ENCODE measurements at regions not wholly inside any gene's neighbourhood (a gene's known extent, or its start where the extent isn't known, plus 50 kb on each side); places are given as distances from the start of the nearest gene placed in this dataset.

DNA sequence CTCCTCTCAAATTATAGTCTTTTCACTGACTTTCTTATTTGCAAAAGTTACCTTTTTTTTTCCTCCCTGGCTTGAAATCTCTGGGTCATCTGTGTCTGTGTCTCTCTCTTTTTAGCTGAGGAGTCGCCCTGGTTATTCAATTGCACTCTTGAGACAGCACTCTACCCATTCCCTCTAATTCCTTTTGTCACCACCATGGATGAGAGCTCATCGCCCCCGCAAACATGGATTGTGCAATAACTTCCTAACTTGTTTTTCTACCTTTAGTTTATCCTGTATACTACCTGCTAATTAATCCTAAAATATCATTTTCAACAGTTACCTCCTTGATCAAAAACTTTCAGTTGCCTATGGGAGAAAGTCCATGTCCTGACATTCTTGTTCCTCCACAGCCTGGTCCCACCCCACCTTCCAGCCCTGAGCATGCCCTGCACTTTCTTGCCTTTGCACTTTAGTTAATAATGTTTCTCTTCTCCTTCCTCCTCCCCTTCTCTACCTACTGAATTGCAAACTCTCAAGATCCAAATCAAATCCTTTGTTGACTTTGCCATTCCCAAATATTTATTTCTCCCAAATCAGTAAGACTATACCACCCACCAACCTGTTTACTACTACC lies 110.4 kb upstream of the MAGI3 start:
- Mint-ChIP-seq H3K4me3 (ENCODE audit: unreplicated experiment) (no peak overlapping the region), H3K27ac (ENCODE audit: unreplicated experiment) (no peak overlapping the region), H3K9me3 (ENCODE audit: unreplicated experiment) (no peaks in the 10 kb centered on the region), H3K36me3 (ENCODE audit: low read depth, unreplicated experiment) (no peaks in the 10 kb centered on the region), H3K27me3 (ENCODE audit: low read depth, unreplicated experiment) (peaks cover 11% of the 10 kb centered on the region), H3K4me1 (ENCODE audit: low read depth, unreplicated experiment) (no peaks in the 10 kb centered on the region)
- Histone ChIP-seq H3K79me2 (ENCODE audit: insufficient read depth, low read length) (no peaks in the 10 kb centered on the region), H3K9ac (ENCODE audit: low read length) (no peak overlapping the region), H3K36me3 (ENCODE audit: insufficient read depth, low read length) (no peaks in the 10 kb centered on the region), H3K9me3 (ENCODE audit: insufficient read depth, low read depth, low read length) (no peaks in the 10 kb centered on the region), H3K4me2 (ENCODE audit: low read length) (no peak overlapping the region), H3K27me3 (ENCODE audit: insufficient read depth, low read length) (no peaks in the 10 kb centered on the region), H3K27ac (ENCODE audit: low read depth, low read length) (no peak overlapping the region), H4K20me1 (ENCODE audit: insufficient read depth, low read length) (no peaks in the 10 kb centered on the region), H2AFZ (ENCODE audit: low read depth, low read length) (no peak overlapping the region), H3K4me1 (ENCODE audit: insufficient read depth, low read length) (no peaks in the 10 kb centered on the region), H3K4me3 (ENCODE audit: insufficient read depth, low read depth, low read length) (no peak overlapping the region)
- FAIRE-seq (no peak), DNase-seq (ENCODE audit: low read depth) (no peak)
- TF ChIP-seq, protein P1, sequence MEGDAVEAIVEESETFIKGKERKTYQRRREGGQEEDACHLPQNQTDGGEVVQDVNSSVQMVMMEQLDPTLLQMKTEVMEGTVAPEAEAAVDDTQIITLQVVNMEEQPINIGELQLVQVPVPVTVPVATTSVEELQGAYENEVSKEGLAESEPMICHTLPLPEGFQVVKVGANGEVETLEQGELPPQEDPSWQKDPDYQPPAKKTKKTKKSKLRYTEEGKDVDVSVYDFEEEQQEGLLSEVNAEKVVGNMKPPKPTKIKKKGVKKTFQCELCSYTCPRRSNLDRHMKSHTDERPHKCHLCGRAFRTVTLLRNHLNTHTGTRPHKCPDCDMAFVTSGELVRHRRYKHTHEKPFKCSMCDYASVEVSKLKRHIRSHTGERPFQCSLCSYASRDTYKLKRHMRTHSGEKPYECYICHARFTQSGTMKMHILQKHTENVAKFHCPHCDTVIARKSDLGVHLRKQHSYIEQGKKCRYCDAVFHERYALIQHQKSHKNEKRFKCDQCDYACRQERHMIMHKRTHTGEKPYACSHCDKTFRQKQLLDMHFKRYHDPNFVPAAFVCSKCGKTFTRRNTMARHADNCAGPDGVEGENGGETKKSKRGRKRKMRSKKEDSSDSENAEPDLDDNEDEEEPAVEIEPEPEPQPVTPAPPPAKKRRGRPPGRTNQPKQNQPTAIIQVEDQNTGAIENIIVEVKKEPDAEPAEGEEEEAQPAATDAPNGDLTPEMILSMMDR (IDR thresholded peaks at IDR 0.05; ENCODE audit: insufficient read depth, low read depth, low read length): no peak
- no peak for TF ChIP-seq EZH2 (IDR thresholded peaks at IDR 0.05; ENCODE audit: insufficient read depth, low read length)

DNA sequence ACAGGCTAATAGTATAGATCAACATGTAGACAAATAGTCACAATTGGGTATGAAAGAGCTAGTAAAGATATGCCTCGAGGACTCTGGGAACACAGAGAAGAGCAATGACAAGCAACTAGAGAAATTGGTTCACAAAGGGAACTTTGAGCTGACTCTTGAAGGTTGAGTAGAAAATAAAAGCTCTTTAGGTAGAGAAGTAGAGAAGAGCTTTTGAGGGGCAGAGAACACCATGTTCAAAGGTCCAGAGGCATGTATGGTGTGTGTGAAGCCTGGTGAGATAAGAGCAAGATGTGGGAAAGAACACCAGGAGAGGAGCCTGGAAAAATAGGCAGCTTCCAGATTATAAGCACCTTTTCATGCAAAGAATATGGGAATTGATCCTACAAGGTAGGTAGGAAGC lies 109.7 kb upstream of the MAGI3 start:
- Mint-ChIP-seq H3K27ac (ENCODE audit: unreplicated experiment) (no peak overlapping the region), H3K36me3 (ENCODE audit: low read depth, unreplicated experiment) (no peaks in the 10 kb centered on the region), H3K4me3 (ENCODE audit: unreplicated experiment) (no peak overlapping the region), H3K27me3 (ENCODE audit: low read depth, unreplicated experiment) (peaks cover 11% of the 10 kb centered on the region), H3K9me3 (ENCODE audit: unreplicated experiment) (no peaks in the 10 kb centered on the region), H3K4me1 (ENCODE audit: low read depth, unreplicated experiment) (no peaks in the 10 kb centered on the region)
- no peaks in the 10 kb centered on the region for H3K36me3 ChIP-seq (ENCODE audit: insufficient read depth, low read length)
- DNase-seq (ENCODE audit: low read depth): no peak
- no peaks in the 10 kb centered on the region for H4K20me1 ChIP-seq (ENCODE audit: insufficient read depth, low read length)
- no peaks in the 10 kb centered on the region for H3K79me2 ChIP-seq (ENCODE audit: insufficient read depth, low read length)
- H2AFZ ChIP-seq (ENCODE audit: low read depth, low read length): no peak overlapping the region
- no peak overlapping the region for H3K4me3 ChIP-seq (ENCODE audit: insufficient read depth, low read depth, low read length)
- H3K9ac ChIP-seq (ENCODE audit: low read length): no peak overlapping the region
- no peak overlapping the region for H3K4me2 ChIP-seq (ENCODE audit: low read length)
- no peak for FAIRE-seq
- H3K27ac ChIP-seq (ENCODE audit: low read depth, low read length): no peak overlapping the region
- no peaks in the 10 kb centered on the region for H3K4me1 ChIP-seq (ENCODE audit: insufficient read depth, low read length)
- no peaks in the 10 kb centered on the region for H3K9me3 ChIP-seq (ENCODE audit: insufficient read depth, low read depth, low read length)
- TF ChIP-seq, protein P1 (IDR thresholded peaks at IDR 0.05; ENCODE audit: insufficient read depth, low read depth, low read length): no peak
- no peak for TF ChIP-seq EZH2 (IDR thresholded peaks at IDR 0.05; ENCODE audit: insufficient read depth, low read length)
- H3K27me3 ChIP-seq (ENCODE audit: insufficient read depth, low read length): no peaks in the 10 kb centered on the region

DNA sequence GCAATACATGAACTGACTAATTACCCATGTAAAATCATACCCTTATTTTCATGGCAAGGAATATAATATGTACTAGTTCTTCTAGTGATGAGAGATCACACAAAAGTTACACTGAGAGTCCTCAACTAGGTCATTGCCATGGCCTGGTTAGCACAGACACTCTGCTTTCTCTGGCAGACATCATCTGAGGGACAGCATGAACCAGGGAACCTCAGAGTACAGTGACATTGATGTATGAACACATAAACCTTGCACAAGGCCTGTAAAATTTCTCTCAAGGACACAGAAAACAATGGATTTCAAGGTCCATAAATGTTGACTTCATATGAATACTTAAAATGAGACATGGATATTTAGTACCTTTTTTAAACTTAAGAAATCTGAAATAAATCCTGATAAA lies 108.8 kb upstream of the MAGI3 start:
- TF ChIP-seq, protein P1 (IDR thresholded peaks at IDR 0.05; ENCODE audit: insufficient read depth, low read depth, low read length): no peak
- TF ChIP-seq EZH2 (IDR thresholded peaks at IDR 0.05; ENCODE audit: insufficient read depth, low read length): no peak
- no peak for FAIRE-seq
- no peak for DNase-seq (ENCODE audit: low read depth)
- no peak overlapping the region for H2AFZ ChIP-seq (ENCODE audit: low read depth, low read length)
- Mint-ChIP-seq H3K27ac (ENCODE audit: unreplicated experiment) (no peak overlapping the region), H3K36me3 (ENCODE audit: low read depth, unreplicated experiment) (no peaks in the 10 kb centered on the region), H3K4me3 (ENCODE audit: unreplicated experiment) (no peak overlapping the region), H3K9me3 (ENCODE audit: unreplicated experiment) (no peaks in the 10 kb centered on the region), H3K27me3 (ENCODE audit: low read depth, unreplicated experiment) (peaks cover 11% of the 10 kb centered on the region), H3K4me1 (ENCODE audit: low read depth, unreplicated experiment) (no peaks in the 10 kb centered on the region)
- H4K20me1 ChIP-seq (ENCODE audit: insufficient read depth, low read length): no peaks in the 10 kb centered on the region
- no peaks in the 10 kb centered on the region for H3K79me2 ChIP-seq (ENCODE audit: insufficient read depth, low read length)
- no peak overlapping the region for H3K4me3 ChIP-seq (ENCODE audit: insufficient read depth, low read depth, low read length)
- no peak overlapping the region for H3K9ac ChIP-seq (ENCODE audit: low read length)
- H3K9me3 ChIP-seq (ENCODE audit: insufficient read depth, low read depth, low read length): no peaks in the 10 kb centered on the region
- no peak overlapping the region for H3K4me2 ChIP-seq (ENCODE audit: low read length)
- H3K27me3 ChIP-seq (ENCODE audit: insufficient read depth, low read length): no peaks in the 10 kb centered on the region
- H3K27ac ChIP-seq (ENCODE audit: low read depth, low read length): no peak overlapping the region
- H3K36me3 ChIP-seq (ENCODE audit: insufficient read depth, low read length): no peaks in the 10 kb centered on the region
- H3K4me1 ChIP-seq (ENCODE audit: insufficient read depth, low read length): no peaks in the 10 kb centered on the region
